ENCODE measurements at regions not wholly inside any gene's neighbourhood (a gene's known extent, or its start where the extent isn't known, plus 50 kb on each side); places are given as distances from the start of the nearest gene placed in this dataset.

- Histone ChIP-seq H3K27ac (ENCODE audit: insufficient read depth, low read length) (no peak overlapping the region), H3K56ac (ENCODE audit: extremely low read depth, insufficient read depth, low read length) (no peak overlapping the region), H2AK5ac (ENCODE audit: low read depth, low read length) (no peak overlapping the region), H3K4me1 (ENCODE audit: control insufficient read depth, insufficient read depth, low read length) (peaks cover 3% of the 10 kb centered on the region; the same call in 1 of the 2 replicates), H3K79me1 (ENCODE audit: low read depth in 1 of 2, low read length in 2 of 2) (no peaks in the 10 kb centered on the region), H2AK9ac (replicated peaks; ENCODE audit: low read depth, low read length, poor library complexity) (no peak overlapping the region), H3K9me3 (ENCODE audit: control insufficient read depth, insufficient read depth, low read length) (no peaks in the 10 kb centered on the region), H2AFZ (replicated peaks; ENCODE audit: low read length, poor library complexity) (no peak overlapping the region), H4K20me1 (ENCODE audit: insufficient read depth, low read length) (no peaks in the 10 kb centered on the region), H4K8ac (ENCODE audit: low read depth in 2 of 2, low read length in 2 of 2) (no peak overlapping the region), H2BK15ac (ENCODE audit: low read depth, low read length) (no peak overlapping the region), H3K18ac (ENCODE audit: low read depth, low read length) (no peak overlapping the region), H4K5ac (ENCODE audit: low read depth, low read length) (no peak overlapping the region), H2BK120ac (ENCODE audit: low read depth, low read length) (no peak overlapping the region), H3K27me3 (ENCODE audit: control insufficient read depth, insufficient read depth, low read length) (peaks cover 3% of the 10 kb centered on the region; the same call in 1 of the 2 replicates), H2BK5ac (ENCODE audit: low read depth, low read length, poor library complexity, severe bottlenecking) (no peak overlapping the region), H3K14ac (replicated peaks; ENCODE audit: low read depth, low read length) (no peak overlapping the region), H3K4me3 (ENCODE audit: insufficient read depth, low read depth, low read length) (no peak overlapping the region), H2BK20ac (ENCODE audit: low read depth, low read length) (no peak overlapping the region), H3K9ac (ENCODE audit: low read depth, low read length) (no peak overlapping the region), H3K36me3 (ENCODE audit: control insufficient read depth, insufficient read depth, low read length) (no peaks in the 10 kb centered on the region), H3K4ac (ENCODE audit: low read depth, low read length) (no peak overlapping the region), H3K4me2 (ENCODE audit: low read depth, low read length) (no peak overlapping the region), H4K91ac (ENCODE audit: insufficient read depth, low read depth, low read length) (no peak overlapping the region), H3K23ac (ENCODE audit: low read depth, low read length) (no peak overlapping the region), H3K9me1 (ENCODE audit: insufficient read depth, low read length) (no peaks in the 10 kb centered on the region)
- POLR2A ChIA-PET (ENCODE audit: unreplicated experiment): no interaction called here
- dilution Hi-C loops (cut with HindIII; ENCODE audit: low sequenced_read_pairs, unreplicated experiment): no loop called here
- intact Hi-C loops (cut with micrococcal nuclease): loop anchor here (10.0 kb wide), 1 partner anchor 589 kb away; no protein-coding TSS in a partner anchor
- CTCF ChIA-PET: interaction anchor here (0.5 kb wide), 1 partner anchor 289 kb away, joined by 4 read pairs; no protein-coding TSS in a partner anchor
- BruUV-seq (replicated peaks): no TSS peak
- DNase-seq (no peak), ATAC-seq (ENCODE audit: low read depth) (no peak)
- WGBS, 2 experiments (ENCODE audit: extremely low coverage in 2 of 2, insufficient read length in 1 of 2): no CpG with 5 or more reads among the region's 3 CpGs
- TF ChIP-seq ELK1 (IDR thresholded peaks at IDR 0.05; ENCODE audit: borderline replicate concordance, low read depth, low read length) (no peak), BHLHE40 (IDR thresholded peaks at IDR 0.05; ENCODE audit: low read depth, low read length) (no peak), MXI1 (IDR thresholded peaks at IDR 0.05; ENCODE audit: borderline replicate concordance, low read depth, low read length) (no peak), CHD1 (IDR thresholded peaks at IDR 0.05; ENCODE audit: low read depth, low read length) (no peak), POLR2A (IDR thresholded peaks at IDR 0.05; ENCODE audit: low read depth, low read length) (no peak), MAFK (IDR thresholded peaks at IDR 0.05; ENCODE audit: low read depth, low read length) (no peak), CEBPB (IDR thresholded peaks at IDR 0.05; ENCODE audit: low read depth, low read length) (no peak), FOS (IDR thresholded peaks at IDR 0.05; ENCODE audit: low read depth, low read length) (no peak), USF2 (IDR thresholded peaks at IDR 0.05; ENCODE audit: low read depth, low read length) (no peak)
- in situ Hi-C loops (cut with MboI; ENCODE audit: low sequenced_read_pairs): no loop called here
These were observed 71.9 kb upstream of the AMZ2 start for GRCh38 chr17:68175905-68176304.

Data from IMR-90 (cell line).